Caco-2 (cell line): ENCODE measurements at regions not wholly inside any gene's neighbourhood (a gene's known extent, or its start where the extent isn't known, plus 50 kb on each side); places are given as distances from the start of the nearest gene placed in this dataset.

Source experiments
- BruUV-seq: library from RNA; stranded (reverse); fragments of 400-500 nt; replicated peaks from 2 replicates; lab custom pipeline; 2021; lab: Mats Ljungman, UMichigan
- CTCF ChIA-PET: fragments of 300-600 bp; sonication (Branson Sonifier 250); formaldehyde crosslinking; loops from one replicate; lab custom pipeline; 2022; ENCODE audit warnings: antibody characterized with exemption; lab: Charles Lee
- POLR2A ChIA-PET: fragments of 300-600 bp; sonication (Branson Sonifier 250); formaldehyde crosslinking; loops from one replicate; lab custom pipeline; 2022; ENCODE audit warnings: antibody characterized with exemption; lab: Charles Lee
- DNase-seq, 2 experiments: peaks; one replicate each; pipeline versions ENCODE4 v3.0.0 to v3.0.0-alpha.2; 2020 to 2022
- H3K27me3 ChIP-seq: replicated peaks from 2 replicates; pipeline ENCODE4 v1.6.0; 2011; ENCODE audit warnings: low read length; ENCODE audit not compliant: control insufficient read depth, insufficient read depth
- H3K36me3 ChIP-seq: 2 replicates; pipeline ENCODE4 v1.5.1; 2011; ENCODE audit warnings: low read length; ENCODE audit not compliant: control insufficient read depth, insufficient read depth
- H3K4me1 ChIP-seq: fragments of 250-450 bp; sonication (Bioruptor Pico); 2 replicates; pipeline ENCODE4 v1.5.1; 2020; ENCODE audit warnings: mild to moderate bottlenecking
- H3K4me3 ChIP-seq: 2 replicates; pipeline ENCODE4 v1.5.1; 2011; ENCODE audit warnings: low read depth, mild to moderate bottlenecking, control low read depth, low read length
- H3K9me3 ChIP-seq: fragments of 250-450 bp; sonication (Bioruptor Pico); 2 replicates; pipeline ENCODE4 v1.5.1; 2020; ENCODE audit warnings: mild to moderate bottlenecking, moderate library complexity
- H3K27ac Mint-ChIP-seq: one replicate; pipeline ENCODE4 v1.8.0; 2022; ENCODE audit warnings: mixed read lengths; ENCODE audit not compliant: unreplicated experiment
- H3K27me3 Mint-ChIP-seq: one replicate; pipeline ENCODE4 v1.8.0; 2022; ENCODE audit warnings: mixed read lengths; ENCODE audit not compliant: insufficient read depth, unreplicated experiment
- H3K36me3 Mint-ChIP-seq: one replicate; pipeline ENCODE4 v1.8.0; 2022; ENCODE audit warnings: mild to moderate bottlenecking, mixed read lengths; ENCODE audit not compliant: insufficient read depth, unreplicated experiment
- H3K4me1 Mint-ChIP-seq: one replicate; pipeline ENCODE4 v1.8.0; 2022; ENCODE audit warnings: low read depth, mixed read lengths; ENCODE audit not compliant: unreplicated experiment
- H3K4me3 Mint-ChIP-seq: one replicate; pipeline ENCODE4 v1.8.0; 2022; ENCODE audit warnings: mild to moderate bottlenecking, moderate library complexity, mixed read lengths; ENCODE audit not compliant: unreplicated experiment
- H3K9me3 Mint-ChIP-seq: one replicate; pipeline ENCODE4 v1.8.0; 2022; ENCODE audit warnings: mixed read lengths; ENCODE audit not compliant: unreplicated experiment
- CTCF ChIP-seq, 2 experiments: fragments of 200-600 bp in 1 of 2; IDR thresholded peaks; 1 replicate in 1 of 2; 2 replicates in 1 of 2; pipeline versions ENCODE4 v1.5.1 to v1.8.0; 2011 to 2022; ENCODE audit warnings: antibody characterized with exemption in 1 of 2, control low read depth in 1 of 2, inconsistent platforms in 1 of 2, low read depth in 1 of 2, low read length in 1 of 2, mild to moderate bottlenecking in 1 of 2, moderate library complexity in 1 of 2; ENCODE audit not compliant: insufficient read depth in 1 of 2, severe bottlenecking in 1 of 2, unreplicated experiment in 1 of 2
- intact Hi-C: fragments of 100-400 bp; cut with micrococcal nuclease; formaldehyde crosslinking; loops from one replicate; pipeline ENCODE4 v1.10.0; 2022; ENCODE audit not compliant: unreplicated experiment

- intact Hi-C loops, result loop anchor here (10.0 kb wide), 1 partner anchor 420 kb away; no protein-coding TSS in a partner anchor
- CTCF ChIA-PET, result no interaction called here
- H3K36me3 ChIP-seq, result no peaks in the 10 kb centered on the region
- TF ChIP-seq CTCF (IDR thresholded peaks at IDR 0.05; ENCODE audit: insufficient read depth in 1 of 2, low read depth in 1 of 2, low read length in 1 of 2, severe bottlenecking in 1 of 2, unreplicated experiment in 1 of 2), result no peak
- Mint-ChIP-seq H3K4me1 (peaks cover 24% of the 10 kb centered on the region), H3K4me3 (peak overlapping the region; percentile 22), H3K9me3 (no peaks in the 10 kb centered on the region), H3K27ac (no peak overlapping the region), H3K27me3 (no peaks in the 10 kb centered on the region), H3K36me3 (peaks cover 5% of the 10 kb centered on the region)
- no peaks in the 10 kb centered on the region for H3K27me3 ChIP-seq
- POLR2A ChIA-PET, result interaction anchor here (0.6 kb wide), 1 partner anchor 33 kb away, joined by 4 read pairs; no protein-coding TSS in a partner anchor
- BruUV-seq, result no TSS peak
- peak; percentile 21 to 34 for DNase-seq
- no peak overlapping the region for H3K4me3 ChIP-seq
- no peaks in the 10 kb centered on the region for H3K9me3 ChIP-seq
- H3K4me1 ChIP-seq, result peaks cover 16% of the 10 kb centered on the region
These were observed 106.5 kb upstream of the CMC1 start for GRCh38 chr3:28134792-28135375.

GRCh38 chr3:28136607-28137216, 104.7 kb upstream of the CMC1 start:
- Mint-ChIP-seq H3K36me3 (peaks cover 5% of the 10 kb centered on the region), H3K27me3 (no peaks in the 10 kb centered on the region), H3K4me1 (peaks cover 24% of the 10 kb centered on the region), H3K27ac (no peak overlapping the region), H3K9me3 (no peaks in the 10 kb centered on the region), H3K4me3 (no peak overlapping the region)
- Histone ChIP-seq H3K27me3 (no peaks in the 10 kb centered on the region), H3K4me1 (peaks cover 16% of the 10 kb centered on the region), H3K4me3 (no peak overlapping the region), H3K36me3 (no peaks in the 10 kb centered on the region), H3K9me3 (no peaks in the 10 kb centered on the region)
- TF ChIP-seq CTCF (IDR thresholded peaks at IDR 0.05; ENCODE audit: insufficient read depth in 1 of 2, low read depth in 1 of 2, low read length in 1 of 2, severe bottlenecking in 1 of 2, unreplicated experiment in 1 of 2), result no peak
- CTCF ChIA-PET, result no interaction called here
- intact Hi-C loops, result loop anchor here (10.0 kb wide), 1 partner anchor 422 kb away; no protein-coding TSS in a partner anchor
- no TSS peak for BruUV-seq
- DNase-seq, result no peak
- POLR2A ChIA-PET, result no interaction called here

GRCh38 chr3:28138043-28138610, 103.3 kb upstream of the CMC1 start:
- intact Hi-C loops, result loop anchor here (10.0 kb wide), 1 partner anchor 423 kb away; no protein-coding TSS in a partner anchor
- H3K4me1 ChIP-seq, result peaks cover 16% of the 10 kb centered on the region
- H3K27me3 ChIP-seq, result no peaks in the 10 kb centered on the region
- H3K9me3 ChIP-seq, result no peaks in the 10 kb centered on the region
- no peak overlapping the region for H3K4me3 ChIP-seq
- Mint-ChIP-seq H3K9me3 (no peaks in the 10 kb centered on the region), H3K27ac (no peak overlapping the region), H3K4me3 (no peak overlapping the region), H3K4me1 (peaks cover 24% of the 10 kb centered on the region), H3K36me3 (peaks cover 5% of the 10 kb centered on the region), H3K27me3 (no peaks in the 10 kb centered on the region)
- no peak for DNase-seq
- ChIA-PET CTCF (no interaction called here), POLR2A (no interaction called here)
- H3K36me3 ChIP-seq, result no peaks in the 10 kb centered on the region
- TF ChIP-seq CTCF (IDR thresholded peaks at IDR 0.05; ENCODE audit: insufficient read depth in 1 of 2, low read depth in 1 of 2, low read length in 1 of 2, severe bottlenecking in 1 of 2, unreplicated experiment in 1 of 2), result no peak
- BruUV-seq, result no TSS peak
